ENCODE measurements at regions not wholly inside any gene's neighbourhood (a gene's known extent, or its start where the extent isn't known, plus 50 kb on each side); places are given as distances from the start of the nearest gene placed in this dataset.
"Not testable (repeated sequence)": the region's sequence is repeated elsewhere in the genome, so short reads cannot be mapped to it uniquely, and the experiment has no call there.

DNA sequence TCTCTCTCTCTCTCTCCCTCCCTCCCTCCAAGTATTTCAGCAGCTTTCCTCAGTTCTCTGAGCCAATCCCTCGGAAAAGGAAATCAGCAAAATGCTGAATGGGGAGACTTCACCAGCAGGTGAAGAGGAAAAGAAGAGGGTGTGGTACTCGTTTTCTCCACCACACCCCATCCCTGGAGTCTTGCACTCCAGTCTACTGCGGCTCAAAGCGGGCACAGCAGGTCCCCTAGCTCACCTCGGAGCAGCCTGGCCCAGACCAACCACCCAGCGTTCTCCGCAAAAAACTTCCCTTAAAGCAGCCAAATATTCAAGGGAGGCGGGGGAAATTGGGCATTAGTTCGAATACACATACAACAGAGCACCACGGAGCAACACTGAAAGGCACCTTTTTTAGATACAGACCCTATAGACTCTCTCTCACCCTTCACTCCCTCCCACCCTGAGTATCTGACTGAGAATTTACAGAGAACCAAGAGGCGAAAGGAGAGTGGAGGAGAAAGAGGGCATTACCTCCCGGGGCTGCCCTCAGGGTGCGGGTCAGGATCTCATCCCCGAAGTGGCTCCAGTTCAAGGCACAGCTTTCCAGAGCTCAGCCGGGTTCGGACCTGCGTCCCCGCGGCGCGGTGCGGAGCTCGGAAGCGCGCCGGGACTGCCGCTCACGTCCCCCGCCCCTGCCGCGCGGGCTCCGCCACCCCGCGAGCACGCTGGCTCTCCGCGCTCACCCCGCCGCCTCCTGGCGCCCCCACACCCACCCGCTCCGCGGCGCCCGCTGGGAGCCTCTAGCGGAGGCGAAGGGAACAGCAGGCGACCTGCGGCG is 1638.5 kb upstream of the C9orf72 start:
- peak; percentile 40 for DNase-seq (ENCODE audit: low read depth)

DNA sequence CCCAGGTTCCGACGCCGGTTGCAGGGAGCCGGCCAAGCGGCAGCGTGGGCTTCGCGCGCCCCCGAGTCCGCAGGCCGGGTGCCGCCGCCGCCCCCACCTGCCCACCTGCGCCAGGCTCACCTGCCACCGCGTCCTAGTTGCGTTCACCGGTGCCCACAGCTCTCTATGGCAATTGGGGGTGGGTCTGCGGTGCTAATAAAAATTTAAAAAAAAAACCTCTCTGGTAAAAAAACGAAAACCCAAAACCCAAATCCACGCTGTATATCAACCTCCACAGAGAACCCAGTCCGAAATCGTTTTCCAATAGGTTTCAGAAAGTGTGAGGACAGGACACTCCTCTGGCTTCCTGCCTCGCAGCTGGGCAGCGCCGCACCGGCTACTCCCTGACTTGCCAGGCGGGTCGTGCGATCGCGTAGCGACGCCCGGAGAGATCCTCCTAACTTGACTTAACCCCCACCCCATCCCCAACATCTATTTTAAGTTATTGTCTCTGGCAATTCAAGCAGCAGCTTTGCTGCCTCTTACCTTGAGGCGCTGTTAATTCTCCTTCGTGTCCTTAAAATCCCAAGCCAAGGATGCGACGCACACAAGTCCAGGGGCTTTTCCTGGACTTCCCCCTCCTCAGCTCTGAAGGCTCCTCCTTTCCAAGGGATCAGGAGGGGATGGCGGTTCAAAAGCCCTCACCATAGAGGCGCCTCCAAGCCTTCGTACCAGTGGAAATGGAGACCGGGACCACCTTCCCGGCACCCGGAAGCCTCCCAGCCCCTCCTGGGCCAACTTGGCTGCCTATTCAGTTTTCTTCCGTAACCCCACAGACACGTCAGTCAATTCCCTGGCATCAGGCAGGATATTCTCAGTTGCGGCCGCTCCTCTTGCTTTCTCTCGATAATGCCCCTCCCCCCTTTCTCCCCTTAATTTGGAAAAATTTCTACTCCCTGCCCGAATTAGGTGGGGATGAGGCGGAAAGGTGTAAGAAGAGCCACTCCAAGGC is 1639.4 kb upstream of the C9orf72 start:
- DNase-seq (ENCODE audit: low read depth): no peak

DNA sequence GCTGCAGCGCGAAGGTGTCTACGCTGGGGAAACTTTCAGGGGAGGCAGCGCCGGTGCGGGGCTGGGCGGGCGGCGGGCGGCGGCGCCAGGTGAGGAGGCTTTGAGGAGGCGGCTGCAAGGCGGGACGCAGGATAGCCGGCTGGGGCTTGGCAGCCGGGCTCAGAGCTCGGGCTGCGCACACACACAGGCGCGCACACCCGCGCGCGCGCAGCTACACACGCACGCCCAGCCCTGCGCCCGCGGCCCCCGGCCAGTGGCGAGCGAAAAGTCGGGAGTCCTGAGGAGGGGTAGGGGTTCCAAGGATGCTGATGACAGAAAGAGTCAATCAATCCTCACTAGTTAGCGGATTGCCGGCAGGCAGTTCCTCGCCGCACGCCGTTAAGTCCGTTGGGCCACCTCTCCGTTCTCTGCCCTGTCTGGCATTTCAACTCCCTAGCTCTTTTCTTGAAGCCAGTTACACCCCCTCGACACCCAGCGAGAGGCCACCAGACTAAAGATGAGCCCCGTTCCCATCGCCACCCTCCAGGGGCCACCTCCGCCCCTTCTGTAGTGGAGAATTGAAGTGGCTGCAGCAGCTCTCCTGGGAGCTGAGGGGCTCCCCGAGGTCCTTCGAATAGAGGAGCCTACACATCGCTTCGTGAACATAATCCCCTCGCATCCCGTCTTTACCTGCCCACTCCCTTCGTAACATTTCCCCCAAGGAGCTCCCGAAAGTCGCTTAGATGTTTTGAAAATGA is 1640.3 kb upstream of the C9orf72 start, which contains the start of gene LINGO2:
TSS of gene LINGO2 (minus strand) at position 185 of the 737 bp plus-strand sequence.
- DNase-seq (ENCODE audit: low read depth): no peak

DNA sequence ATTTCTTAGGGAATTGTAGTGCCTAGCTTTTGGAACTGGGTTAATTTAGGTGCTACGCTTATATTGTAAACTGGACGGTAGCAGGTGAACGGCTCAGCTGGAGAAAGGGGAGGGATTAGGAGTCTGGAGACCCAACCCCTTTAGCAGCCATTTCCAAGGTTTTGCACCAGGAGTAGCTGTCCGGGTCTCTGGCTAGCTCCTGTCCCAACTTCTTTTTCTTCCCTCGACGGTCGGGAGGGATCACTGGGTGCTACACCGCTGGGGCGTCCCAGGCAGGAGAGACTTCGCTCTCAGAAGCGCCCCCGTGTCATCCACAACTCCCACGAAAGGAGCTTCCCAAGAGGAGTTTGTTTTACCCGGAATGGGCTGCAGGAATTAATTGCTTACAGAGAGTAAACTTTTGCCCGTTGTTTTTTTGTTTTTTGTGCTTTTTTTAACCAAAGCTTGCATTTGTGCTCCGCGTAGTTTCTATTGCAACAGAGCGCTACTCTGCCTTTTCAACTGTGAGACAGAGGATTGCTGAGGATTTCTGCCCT is 1640.9 kb upstream of the C9orf72 start:
- peak; percentile 38 for DNase-seq (ENCODE audit: low read depth)

DNA sequence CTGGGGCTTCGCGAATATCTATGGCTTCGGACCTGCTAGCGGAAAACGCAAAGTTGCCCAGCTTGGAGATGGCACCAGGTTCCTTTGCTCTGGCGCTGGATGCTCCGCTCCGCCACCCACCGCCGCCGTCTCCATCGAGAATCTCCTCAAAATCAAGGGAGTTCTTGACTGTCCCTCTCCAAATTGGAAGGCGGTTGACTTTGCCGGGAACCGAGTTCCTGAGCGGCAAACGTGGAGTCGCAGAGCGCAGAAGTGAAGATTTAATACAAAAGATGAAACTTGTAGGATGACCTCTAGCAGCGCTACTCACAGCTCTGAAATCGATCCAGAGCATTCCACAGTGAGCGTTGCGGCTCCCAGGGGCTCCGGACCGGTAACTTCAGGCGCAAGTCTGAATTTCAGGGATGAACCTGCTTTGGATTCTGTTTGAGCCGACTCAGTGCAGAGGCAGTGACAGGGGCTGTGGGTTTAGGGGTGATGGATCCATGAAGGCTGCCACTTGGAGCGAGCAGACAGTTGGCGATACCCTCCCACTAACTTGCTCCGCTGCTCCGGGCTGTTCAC is 1641.5 kb upstream of the C9orf72 start:
- DNase-seq (ENCODE audit: low read depth): no peak

DNA sequence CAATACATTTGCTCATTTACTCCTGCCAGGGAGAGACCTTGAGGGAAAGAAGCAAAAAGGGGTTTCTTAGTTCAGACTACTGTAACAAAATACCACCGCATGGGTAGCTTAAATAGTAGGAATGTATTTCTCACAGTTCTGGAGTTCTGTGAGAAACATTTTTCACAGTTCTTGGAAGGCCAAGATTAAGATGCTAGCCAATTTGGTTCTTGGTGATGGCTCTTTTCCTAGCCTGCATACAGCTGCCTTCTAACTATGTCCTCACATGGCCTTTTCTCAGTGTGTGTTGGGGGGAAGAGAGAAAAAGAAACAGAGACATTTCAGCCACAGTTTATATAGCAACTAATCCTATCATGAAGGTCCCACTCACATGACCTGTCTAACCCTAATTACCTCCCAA is 1644.7 kb upstream of the C9orf72 start:
- no peak for DNase-seq (ENCODE audit: low read depth)

DNA sequence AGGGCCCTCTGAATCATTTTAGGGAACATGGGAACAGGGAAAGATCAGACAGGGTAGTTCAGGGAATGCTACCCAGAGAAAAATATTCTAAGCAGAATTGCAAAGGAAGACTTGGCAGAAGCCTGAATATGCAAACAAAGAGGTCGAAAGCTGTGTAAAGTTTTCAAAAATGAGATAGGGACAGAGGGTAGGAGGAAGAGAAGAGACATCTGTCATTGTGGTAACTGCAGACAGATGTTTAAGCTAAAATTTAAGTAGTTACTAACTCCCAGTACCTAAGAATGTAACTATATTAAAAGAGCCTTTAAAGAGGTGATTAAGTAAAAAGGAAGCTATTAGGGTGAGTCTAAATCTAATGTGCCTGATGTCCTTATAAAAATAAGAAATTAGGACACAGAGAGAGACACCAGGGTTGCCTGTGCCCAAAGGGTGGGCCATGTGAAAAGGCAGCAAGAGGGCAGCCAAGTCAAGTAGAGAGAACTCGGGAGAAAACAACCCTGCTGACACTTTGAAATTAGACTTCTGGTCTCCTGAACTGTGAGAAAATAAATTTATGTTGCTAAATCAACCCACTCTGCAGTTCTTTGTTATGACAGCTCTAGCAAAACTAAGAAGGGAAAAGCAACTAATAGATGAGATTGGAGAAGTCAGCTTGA is 1647.4 kb upstream of the C9orf72 start:
- no peak for DNase-seq (ENCODE audit: low read depth)

DNA sequence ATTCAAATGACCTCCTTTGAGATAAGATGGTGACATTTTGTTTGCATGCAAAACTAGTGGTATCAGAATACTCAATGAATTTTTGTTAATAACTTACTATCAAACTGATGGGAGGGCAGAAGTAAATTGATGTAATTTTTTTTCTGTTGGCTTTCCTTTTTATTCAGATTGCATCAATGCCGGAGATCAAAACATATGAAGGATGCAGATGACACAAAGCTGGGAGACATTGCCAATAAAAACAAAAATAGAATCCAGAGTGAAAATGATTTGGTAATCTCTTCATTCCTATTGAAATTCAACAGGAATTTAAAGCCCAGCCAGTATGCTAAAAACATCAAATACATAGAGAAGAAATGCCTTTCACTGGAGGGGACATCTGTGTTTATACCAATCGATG is 1655.3 kb upstream of the C9orf72 start:
- DNase-seq (ENCODE audit: low read depth): no peak

DNA sequence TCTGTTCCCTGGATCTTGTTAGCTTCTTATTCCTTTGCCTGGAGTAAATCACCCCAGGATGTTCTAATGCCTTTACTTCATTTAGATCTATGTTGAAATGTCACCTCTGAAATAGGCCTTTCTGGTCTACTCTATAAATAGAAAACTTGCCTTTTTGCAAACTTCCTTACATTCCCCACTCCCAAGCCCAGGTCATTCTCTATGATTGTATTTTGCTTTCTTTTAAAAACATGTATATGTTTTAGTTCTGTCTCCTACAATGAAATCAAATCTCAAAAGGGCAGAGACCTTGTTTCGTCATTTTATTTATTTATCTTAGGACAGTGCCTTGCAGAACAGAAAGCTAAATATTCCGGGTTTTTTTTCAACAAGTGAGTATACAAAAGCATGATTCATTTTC is 1657.7 kb upstream of the C9orf72 start:
- DNase-seq (ENCODE audit: low read depth): no peak

DNA sequence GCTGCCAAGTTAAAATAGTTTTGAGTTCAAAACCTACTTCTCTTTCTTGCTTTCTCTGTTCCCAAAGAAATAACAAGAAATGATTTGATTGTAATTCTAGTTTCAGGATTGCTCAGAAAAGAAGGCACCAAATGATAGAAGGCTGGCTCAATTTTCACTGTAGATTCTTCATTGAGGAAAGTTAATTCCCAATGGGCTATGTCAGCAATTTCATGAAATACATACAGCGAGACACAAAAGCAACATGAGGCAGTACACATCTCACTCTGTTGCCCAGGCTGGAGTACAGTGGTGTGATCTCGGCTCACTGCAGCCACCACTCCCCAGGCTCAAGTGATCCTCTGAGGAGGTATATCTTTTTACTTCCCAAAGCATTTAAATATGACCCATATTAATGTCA is 1659.9 kb upstream of the C9orf72 start:
- DNase-seq (ENCODE audit: low read depth): no peak

DNA sequence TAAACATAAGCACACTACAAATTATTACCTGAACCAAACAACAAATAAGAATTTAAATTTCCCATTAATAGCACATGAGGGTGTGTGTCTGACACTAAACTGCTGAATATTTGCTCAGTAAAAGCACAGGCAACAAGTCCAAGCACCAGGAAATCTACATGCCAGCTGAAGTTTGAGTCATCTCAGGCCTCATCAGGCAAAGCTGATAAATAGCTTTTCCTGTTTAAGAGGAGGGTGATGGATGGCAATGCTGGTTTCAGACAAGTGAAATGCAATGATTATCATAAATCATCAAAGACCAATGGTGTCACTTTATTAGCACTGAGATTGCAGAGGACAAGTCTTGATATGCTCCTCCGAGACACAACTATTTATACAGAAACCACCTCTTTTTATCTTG is 1668.0 kb upstream of the C9orf72 start:
- DNase-seq (ENCODE audit: low read depth): peak; percentile 2

DNA sequence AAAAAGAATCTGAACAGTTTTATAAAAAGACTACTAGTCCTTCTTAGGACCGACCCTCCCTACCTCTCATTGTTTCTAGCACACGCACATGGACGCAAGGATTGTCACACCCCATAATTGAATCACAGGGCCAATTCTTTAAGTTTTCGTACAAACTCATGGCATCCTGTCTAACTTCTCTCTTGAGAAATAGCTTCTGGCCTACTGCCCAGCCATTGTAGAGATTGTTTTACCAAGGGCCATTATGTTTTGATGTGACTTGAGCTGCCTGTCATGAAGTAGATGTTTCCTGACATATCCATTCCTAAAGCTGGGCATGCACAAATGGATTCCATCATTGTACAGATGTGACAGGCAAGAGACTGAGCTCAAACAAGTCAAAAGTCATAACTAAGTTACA is 1672.1 kb upstream of the C9orf72 start:
- DNase-seq (ENCODE audit: low read depth): no peak

DNA sequence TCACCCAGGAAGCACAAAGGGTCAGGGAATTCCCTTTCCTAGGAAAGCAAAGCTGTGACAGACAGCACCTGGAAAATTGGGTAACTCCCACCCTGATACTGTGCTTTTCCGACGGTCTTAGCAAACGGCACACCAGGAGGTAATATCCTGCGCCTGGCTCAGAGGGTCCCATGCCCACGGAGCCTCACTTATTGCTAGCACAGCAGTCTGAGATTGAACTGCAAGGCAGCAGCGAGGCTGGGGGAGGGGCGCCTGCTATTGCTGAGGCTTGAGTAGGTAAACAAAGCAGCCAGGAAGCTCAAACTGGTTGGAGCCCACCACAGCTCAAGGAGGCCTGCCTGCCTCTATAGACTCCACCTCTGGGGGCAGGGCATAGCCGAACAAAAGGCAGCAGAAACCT is 1697.1 kb upstream of the C9orf72 start:
- DNase-seq (ENCODE audit: low read depth): not testable (repeated sequence)

DNA sequence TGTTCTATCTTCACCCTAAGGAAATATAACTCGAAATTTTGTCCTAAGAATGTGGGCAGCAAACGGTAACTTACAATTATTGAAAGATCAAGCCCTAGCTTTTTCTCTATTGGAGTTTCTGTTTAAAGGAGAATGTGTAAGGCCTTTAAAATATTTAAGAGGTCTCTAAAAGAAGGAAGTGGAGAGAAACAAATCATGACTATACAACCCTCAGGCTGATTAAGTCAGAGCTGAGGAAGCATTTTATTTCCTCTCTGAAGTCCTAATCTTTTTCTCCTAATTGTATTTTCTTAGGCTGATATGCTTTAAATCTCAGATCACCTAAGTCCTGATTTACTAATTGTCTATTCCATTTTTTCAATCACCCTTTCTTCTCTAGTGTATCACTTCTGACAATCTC is 1708.8 kb upstream of the C9orf72 start:
- DNase-seq (ENCODE audit: low read depth): no peak

DNA sequence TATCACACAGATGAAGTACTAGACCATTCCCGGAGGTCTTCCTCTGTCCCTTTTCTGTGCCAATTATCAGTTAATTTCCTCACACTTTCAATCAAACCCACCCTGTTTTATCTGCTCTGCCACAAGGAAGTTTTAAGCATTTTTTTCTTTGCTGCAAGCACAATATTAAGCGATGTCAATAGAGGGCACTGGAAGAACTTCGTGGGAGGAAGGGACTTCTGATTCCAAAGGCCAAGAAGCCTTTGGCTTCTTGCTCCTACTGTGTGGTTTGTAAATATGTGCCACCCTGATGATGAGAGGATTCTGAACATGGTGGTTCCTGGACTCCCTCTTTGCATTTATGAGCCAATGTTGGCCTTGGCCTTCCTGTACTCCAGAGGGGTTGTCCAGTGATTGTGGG is 1712.5 kb upstream of the C9orf72 start:
- peak; percentile 44 for DNase-seq (ENCODE audit: low read depth)

DNA sequence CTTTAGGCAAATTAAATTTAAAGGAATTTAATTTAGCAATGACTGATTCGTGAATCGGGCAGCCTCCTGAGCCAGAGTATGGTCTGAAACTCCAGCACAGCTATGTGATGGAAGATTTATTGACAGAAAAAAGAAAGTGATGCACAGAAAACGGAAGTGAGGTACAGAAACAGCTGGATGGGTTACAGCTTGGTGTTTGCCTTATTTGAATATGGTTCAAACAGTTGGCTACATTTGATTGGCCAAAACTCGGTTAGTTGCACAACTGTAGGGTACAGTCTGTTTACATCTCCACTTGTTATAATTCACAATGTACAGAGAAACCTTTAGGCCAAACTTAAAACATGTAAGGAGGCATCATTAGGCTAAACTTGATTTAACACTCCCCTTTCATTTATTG is 1716.1 kb upstream of the C9orf72 start:
- DNase-seq (ENCODE audit: low read depth): no peak

DNA sequence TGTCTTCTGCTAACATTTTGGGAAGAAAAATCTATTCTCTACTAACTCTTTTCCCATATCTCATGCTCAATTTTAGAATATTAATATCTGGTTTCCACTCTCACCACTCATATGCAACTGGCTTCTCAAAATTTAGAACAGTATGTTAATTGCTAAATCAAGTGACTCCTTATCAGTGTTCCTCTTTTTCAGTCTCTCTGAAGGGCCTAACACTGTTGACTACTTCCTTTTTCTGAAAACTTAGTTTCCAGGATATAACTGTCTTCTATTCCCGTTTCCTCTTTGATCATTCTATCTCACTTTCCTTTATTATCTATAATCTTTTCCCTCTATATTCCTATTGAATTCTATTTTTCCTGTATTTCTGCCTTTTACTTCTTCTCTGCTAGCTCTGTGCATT is 1717.2 kb upstream of the C9orf72 start:
- DNase-seq (ENCODE audit: low read depth): no peak

DNA sequence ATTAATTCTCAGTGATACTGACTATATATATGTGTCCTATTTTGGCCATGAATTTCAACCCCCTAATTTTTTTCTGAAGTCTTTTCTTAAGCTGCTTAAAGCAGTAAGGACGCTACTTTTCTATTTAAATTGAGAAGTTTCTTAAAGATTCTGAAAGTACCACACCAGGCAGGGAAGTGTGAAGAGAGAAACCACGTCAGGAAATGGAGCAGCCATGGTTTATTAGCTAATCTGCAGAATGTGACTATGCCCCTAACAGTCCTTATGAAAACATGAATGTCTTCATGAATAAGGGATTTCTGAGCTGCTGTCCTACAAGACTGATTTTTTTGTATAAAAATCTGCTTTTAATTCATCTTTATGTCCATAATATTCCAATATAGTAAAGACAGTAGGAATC is 1724.3 kb upstream of the C9orf72 start:
- DNase-seq (ENCODE audit: low read depth): no peak

DNA sequence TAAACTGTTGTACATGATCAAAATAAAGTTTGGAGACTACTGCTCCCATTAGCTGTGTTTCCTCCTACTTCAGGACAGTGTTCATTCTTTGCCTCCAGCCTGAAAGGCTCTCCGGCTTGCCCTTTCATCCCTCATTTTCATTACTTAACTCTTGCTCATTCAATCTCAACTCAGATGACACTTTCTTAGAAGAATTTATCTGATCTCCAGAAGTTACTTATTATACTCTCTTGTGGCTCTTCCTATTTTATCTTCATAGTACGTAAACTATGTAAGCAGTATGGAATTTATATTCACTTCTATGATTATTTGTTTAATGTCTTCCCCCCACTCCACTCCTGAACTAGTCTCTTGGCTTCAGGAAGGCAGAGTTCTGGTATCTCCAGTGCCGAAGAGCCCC is 1737.9 kb upstream of the C9orf72 start:
- DNase-seq (ENCODE audit: low read depth): no peak

DNA sequence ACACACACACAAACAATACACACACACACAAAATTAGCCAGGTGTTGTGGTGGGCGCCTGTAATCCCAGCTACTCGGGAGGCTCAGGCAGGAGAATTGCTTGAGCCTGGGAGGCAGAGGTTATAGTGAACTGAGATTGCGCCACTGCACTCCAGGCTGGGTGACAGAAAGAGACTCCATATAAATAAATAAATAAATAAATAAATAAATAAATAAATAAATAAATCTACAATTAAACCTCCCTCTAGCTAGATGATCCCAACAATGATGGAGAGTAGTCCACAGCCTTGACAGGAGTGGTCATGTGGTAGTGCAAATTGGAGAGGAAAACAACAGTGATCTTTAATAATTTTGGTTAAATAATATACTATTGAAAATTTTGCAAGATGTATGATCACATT is 1739.0 kb upstream of the C9orf72 start:
- no peak for DNase-seq (ENCODE audit: low read depth)
